ENCODE measurements at regions not wholly inside any gene's neighbourhood (a gene's known extent, or its start where the extent isn't known, plus 50 kb on each side); places are given as distances from the start of the nearest gene placed in this dataset.

GRCh38 chr2:107731435-107731834 lies 95.3 kb upstream of the RGPD4 start:
- TF ChIP-seq EZH2 (IDR thresholded peaks at IDR 0.05; ENCODE audit: borderline replicate concordance, insufficient read depth, low read depth, low read length, poor library complexity, severe bottlenecking) (no peak), CTCF (IDR thresholded peaks at IDR 0.05) (no peak)
- no peaks in the 10 kb centered on the region for H3K27me3 Mint-ChIP-seq

GRCh38 chr2:107735201-107735600 lies 91.5 kb upstream of the RGPD4 start:
- ChIA-PET POLR2A (no interaction called here), CTCF (no interaction called here)
- H3K4me1 Mint-ChIP-seq, result no peaks in the 10 kb centered on the region
- Histone ChIP-seq H3K36me3 (replicated peaks in 1 of 2; ENCODE audit: control extremely low read depth in 1 of 2, control insufficient read depth in 1 of 2, extremely low read depth in 1 of 2, insufficient read depth in 2 of 2, low read length in 1 of 2) (no peaks in the 10 kb centered on the region), H3K79me2 (ENCODE audit: control insufficient read depth, insufficient read depth, low read length) (no peaks in the 10 kb centered on the region), H3K27me3 (replicated peaks in 1 of 4; ENCODE audit: control extremely low read depth in 1 of 4, control insufficient read depth in 3 of 4, insufficient read depth in 4 of 4, low read length in 3 of 4) (no peaks in the 10 kb centered on the region), H4K20me1 (ENCODE audit: control insufficient read depth, insufficient read depth, low read length, poor library complexity, severe bottlenecking) (no peaks in the 10 kb centered on the region), H3K4me2 (replicated peaks; ENCODE audit: low read depth, low read length, poor library complexity, severe bottlenecking) (no peak overlapping the region), H3K4me3 (ENCODE audit: control extremely low read depth in 1 of 5, extremely low read depth in 1 of 5, insufficient read depth in 1 of 5, low read depth in 2 of 5, low read length in 4 of 5) (no peak overlapping the region), H3K9me3 (ENCODE audit: control extremely low read depth in 1 of 3, control insufficient read depth in 2 of 3, insufficient read depth in 1 of 3, low read length in 2 of 3) (no peaks in the 10 kb centered on the region), H2AFZ (ENCODE audit: insufficient read depth, low read depth, low read length, poor library complexity, severe bottlenecking) (no peak overlapping the region), H3K4me1 (ENCODE audit: control insufficient read depth in 2 of 2, insufficient read depth in 2 of 2, low read length in 2 of 2) (no peaks in the 10 kb centered on the region), H3K9ac (ENCODE audit: low read length) (no peak overlapping the region), H3K27ac (ENCODE audit: low read length in 2 of 2) (no peak overlapping the region)
- H3K27me3 Mint-ChIP-seq, result no peaks in the 10 kb centered on the region
- TF ChIP-seq CTCF (IDR thresholded peaks at IDR 0.05) (no peak), EZH2 (IDR thresholded peaks at IDR 0.05; ENCODE audit: borderline replicate concordance, insufficient read depth, low read depth, low read length, poor library complexity, severe bottlenecking) (no peak)
- no peak overlapping the region for H3K4me3 Mint-ChIP-seq
- intact Hi-C loops (cut with micrococcal nuclease), result no loop called here
- 100% methylated on average over 1 of the region's 2 CpGs for WGBS (ENCODE audit: insufficient coverage)
- H3K9me3 Mint-ChIP-seq (ENCODE audit: insufficient read depth), result no peaks in the 10 kb centered on the region
- ATAC-seq (ENCODE audit: low read depth) (no peak), DNase-seq (no peak)
- H3K27ac Mint-ChIP-seq, result no peak overlapping the region

More at GRCh38 chr2:107731435-107731834, 95.3 kb upstream of the RGPD4 start:
- no peak overlapping the region for H2AFZ ChIP-seq (ENCODE audit: insufficient read depth, low read depth, low read length, poor library complexity, severe bottlenecking)
- CTCF ChIA-PET, result no interaction called here
- Mint-ChIP-seq H3K27ac (no peak overlapping the region), H3K9me3 (ENCODE audit: insufficient read depth) (peaks cover 2% of the 10 kb centered on the region), H3K4me3 (no peak overlapping the region), H3K4me1 (no peaks in the 10 kb centered on the region)
- intact Hi-C loops (cut with micrococcal nuclease), result no loop called here
- no peak overlapping the region for H3K27ac ChIP-seq (ENCODE audit: low read length in 2 of 2)
- H3K4me1 ChIP-seq (ENCODE audit: control insufficient read depth in 2 of 2, insufficient read depth in 2 of 2, low read length in 2 of 2), result no peaks in the 10 kb centered on the region
- no peaks in the 10 kb centered on the region for H3K79me2 ChIP-seq (ENCODE audit: control insufficient read depth, insufficient read depth, low read length)
- POLR2A ChIA-PET, result no interaction called here
- no peak overlapping the region for H3K9ac ChIP-seq (ENCODE audit: low read length)
- DNase-seq (no peak), ATAC-seq (ENCODE audit: low read depth) (no peak)
- H4K20me1 ChIP-seq (ENCODE audit: control insufficient read depth, insufficient read depth, low read length, poor library complexity, severe bottlenecking), result no peaks in the 10 kb centered on the region
- no peaks in the 10 kb centered on the region for H3K9me3 ChIP-seq (ENCODE audit: control extremely low read depth in 1 of 3, control insufficient read depth in 2 of 3, insufficient read depth in 1 of 3, low read length in 2 of 3)
- no peaks in the 10 kb centered on the region for H3K27me3 ChIP-seq (replicated peaks in 1 of 4; ENCODE audit: control extremely low read depth in 1 of 4, control insufficient read depth in 3 of 4, insufficient read depth in 4 of 4, low read length in 3 of 4)
- H3K36me3 ChIP-seq (replicated peaks in 1 of 2; ENCODE audit: control extremely low read depth in 1 of 2, control insufficient read depth in 1 of 2, extremely low read depth in 1 of 2, insufficient read depth in 2 of 2, low read length in 1 of 2), result no peaks in the 10 kb centered on the region
- no peak overlapping the region for H3K4me2 ChIP-seq (replicated peaks; ENCODE audit: low read depth, low read length, poor library complexity, severe bottlenecking)
- no peak overlapping the region for H3K4me3 ChIP-seq (ENCODE audit: control extremely low read depth in 1 of 5, extremely low read depth in 1 of 5, insufficient read depth in 1 of 5, low read depth in 2 of 5, low read length in 4 of 5)

All from B cell (primary cell).